Endothelial cell of umbilical vein (primary cell): ENCODE measurements at regions not wholly inside any gene's neighbourhood (a gene's known extent, or its start where the extent isn't known, plus 50 kb on each side); places are given as distances from the start of the nearest gene placed in this dataset.

Experiments
- BruUV-seq: library from RNA; stranded (reverse); fragments of 400-500 nt; replicated peaks from 2 replicates; lab custom pipeline; 2021; lab: Mats Ljungman, UMichigan
- CTCF ChIA-PET: fragments of 300-600, 350-600 bp; sonication (Branson Sonifier 250); formaldehyde crosslinking; loops from one replicate; lab custom pipeline; 2021; ENCODE audit warnings: antibody characterized with exemption, inconsistent platforms; lab: Charles Lee
- POLR2A ChIA-PET: fragments of 300-600, 350-600 bp; sonication (Branson Sonifier 250); formaldehyde crosslinking; loops from one replicate; lab custom pipeline; 2021; ENCODE audit warnings: antibody characterized with exemption, inconsistent platforms; lab: Charles Lee
- DNase-seq: peaks from one replicate; pipeline ENCODE4 v3.0.0-alpha.2; 2011; ENCODE audit warnings: low read depth, low spot score
- FAIRE-seq: peaks from 2 replicates; lab custom pipeline; 2011; peaks lifted over from hg19 to GRCh38; lab: Jason Lieb, UNC
- H2AFZ ChIP-seq: 2 replicates; pipeline ENCODE4 v1.6.0; 2012; ENCODE audit warnings: low read depth, low read length, control low read depth, inconsistent platforms
- H3K27ac ChIP-seq: 2 replicates; pipeline ENCODE4 v1.5.1; 2011; ENCODE audit warnings: low read depth, mild to moderate bottlenecking, control low read depth, low read length, moderate library complexity; ENCODE audit not compliant: insufficient read depth
- H3K27me3 ChIP-seq, 2 experiments: 2 replicates each; pipeline versions ENCODE4 v1.6.0 to v1.6.1; 2011; ENCODE audit warnings: low read length in 2 of 2, mixed read lengths in 1 of 2; ENCODE audit not compliant: control insufficient read depth in 2 of 2, insufficient read depth in 2 of 2
- H3K36me3 ChIP-seq, 2 experiments: 2 replicates in 1 of 2; 3 replicates in 1 of 2; pipeline ENCODE4 v1.5.1; 2011; ENCODE audit warnings: low read length in 2 of 2, mild to moderate bottlenecking in 1 of 2, moderate library complexity in 1 of 2; ENCODE audit not compliant: control insufficient read depth in 2 of 2, insufficient read depth in 2 of 2; ENCODE audit errors: extremely low read depth in 1 of 2
- H3K4me1 ChIP-seq: 3 replicates; pipeline ENCODE4 v1.5.1; 2011; ENCODE audit warnings: mild to moderate bottlenecking, low read length; ENCODE audit not compliant: control insufficient read depth, insufficient read depth; ENCODE audit errors: extremely low read depth
- H3K4me2 ChIP-seq: 2 replicates; pipeline ENCODE4 v1.6.1; 2011; ENCODE audit warnings: low read length, control low read depth, mixed read lengths; ENCODE audit not compliant: insufficient read depth
- H3K4me3 ChIP-seq, 3 experiments: fragments of 200-600 bp in 1 of 3; sonication (generic), shearing (Covaris generic) in 1 of 3; replicated peaks in 1 of 3; 2 replicates each; pipeline ENCODE4 v1.5.1; 2011 to 2016; ENCODE audit warnings: control low read depth in 3 of 3, low read length in 3 of 3, mild to moderate bottlenecking in 2 of 3, inconsistent platforms in 1 of 3, low read depth in 1 of 3, moderate library complexity in 1 of 3; ENCODE audit not compliant: insufficient read depth in 1 of 3
- H3K79me2 ChIP-seq: 2 replicates; pipeline ENCODE4 v1.6.0; 2012; ENCODE audit warnings: low read length, inconsistent platforms; ENCODE audit not compliant: control insufficient read depth, insufficient read depth
- H3K9ac ChIP-seq: replicated peaks from 2 replicates; pipeline ENCODE3; 2011; ENCODE audit warnings: low read length, control low read depth; ENCODE audit not compliant: insufficient read depth; ENCODE audit errors: extremely low read depth
- H3K9me1 ChIP-seq: replicated peaks from 3 replicates; pipeline ENCODE4 v1.6.0; 2011; ENCODE audit warnings: mild to moderate bottlenecking, low read length; ENCODE audit not compliant: control insufficient read depth, insufficient read depth; ENCODE audit errors: extremely low read depth
- H3K9me3 ChIP-seq: replicated peaks from 2 replicates; pipeline ENCODE4 v1.5.1; 2012; ENCODE audit warnings: low read length, inconsistent platforms; ENCODE audit not compliant: control insufficient read depth, insufficient read depth
- H4K20me1 ChIP-seq: replicated peaks from 2 replicates; pipeline ENCODE3; 2011; ENCODE audit warnings: mild to moderate bottlenecking, low read length; ENCODE audit not compliant: control insufficient read depth, insufficient read depth; ENCODE audit errors: extremely low read depth
- CTCF ChIP-seq, 2 donors: IDR thresholded peaks; 1 replicate in 1 of 2; 2 replicates in 1 of 2; pipeline ENCODE4 v1.5.1; 2011; ENCODE audit warnings: low read length in 2 of 2, mild to moderate bottlenecking in 2 of 2, moderate library complexity in 2 of 2, control low read depth in 1 of 2, inconsistent platforms in 1 of 2, low read depth in 1 of 2; ENCODE audit not compliant: insufficient read depth in 1 of 2; ENCODE audit errors: extremely low read depth in 1 of 2
- EZH2 ChIP-seq: IDR thresholded peaks from 2 replicates; pipeline ENCODE4 v1.6.1; 2012; ENCODE audit warnings: borderline replicate concordance, low read depth, mild to moderate bottlenecking, moderate library complexity, low read length, inconsistent platforms; ENCODE audit not compliant: severe bottlenecking
- FOS ChIP-seq: IDR thresholded peaks from 2 replicates; pipeline ENCODE4 v1.6.1; 2011; ENCODE audit warnings: mild to moderate bottlenecking, low read length, moderate library complexity, borderline replicate concordance; ENCODE audit not compliant: insufficient read depth
- GATA2 ChIP-seq: IDR thresholded peaks from 2 replicates; pipeline ENCODE4 v1.7.0; 2011; ENCODE audit warnings: low read depth, mild to moderate bottlenecking, moderate library complexity, mixed read lengths, low read length; ENCODE audit not compliant: insufficient read length, insufficient read depth
- JUN ChIP-seq: IDR thresholded peaks from 2 replicates; pipeline ENCODE4 v1.6.1; 2011; ENCODE audit warnings: borderline replicate concordance, low read depth; ENCODE audit not compliant: insufficient read length, insufficient read depth
- MAX ChIP-seq: IDR thresholded peaks from 2 replicates; pipeline ENCODE4 v1.6.1; 2011; ENCODE audit not compliant: insufficient read depth, insufficient read length
- MYC ChIP-seq: IDR thresholded peaks from one replicate; pipeline ENCODE4 v1.6.1; 2011; ENCODE audit warnings: mild to moderate bottlenecking, low read depth, low read length
- POLR2A ChIP-seq: IDR thresholded peaks from 2 replicates; pipeline ENCODE4 v1.6.1; 2012; ENCODE audit warnings: low read depth, mild to moderate bottlenecking, control low read depth, low read length
- POLR2AphosphoS5 ChIP-seq: IDR thresholded peaks from 2 replicates; pipeline ENCODE4 v1.6.1; 2012; ENCODE audit warnings: low read depth, mild to moderate bottlenecking, control low read depth, low read length, moderate library complexity; ENCODE audit not compliant: insufficient read depth
- dilution Hi-C: fragments of 300-500 bp; cut with MboI; formaldehyde crosslinking; loops from one replicate; pipeline ENCODE4 v1.15.0; 2019; ENCODE audit warnings: low sequenced_read_pairs; ENCODE audit not compliant: extremely low pct_ligation_motif_present
- intact Hi-C: fragments of 100-400 bp; cut with micrococcal nuclease; formaldehyde crosslinking; loops from one replicate; pipeline ENCODE4 v1.10.0; 2022

- intact Hi-C loops (no loop called here), dilution Hi-C loops (no loop called here)
- Histone ChIP-seq H2AFZ (no peak overlapping the region), H3K4me3 (no peak overlapping the region), H3K9ac (no peak overlapping the region), H3K9me3 (no peaks in the 10 kb centered on the region), H4K20me1 (no peaks in the 10 kb centered on the region), H3K9me1 (no peaks in the 10 kb centered on the region), H3K4me1 (no peaks in the 10 kb centered on the region), H3K27ac (no peak overlapping the region), H3K4me2 (no peak overlapping the region), H3K79me2 (no peaks in the 10 kb centered on the region), H3K36me3 (no peaks in the 10 kb centered on the region), H3K27me3 (no peaks in the 10 kb centered on the region)
- CTCF ChIA-PET: interaction anchor here (0.8 to 3.5 kb wide), 3 partner anchors 10 to 25 kb away, joined by 3 to 18 read pairs (median 3); no protein-coding TSS in a partner anchor
- TF ChIP-seq POLR2A: no peak
- FAIRE-seq: no peak
- DNase-seq: no peak
- POLR2A ChIA-PET: no interaction called here
- BruUV-seq: no TSS peak
Measured at GRCh38 chr13:77416666-77417212, 89.8 kb upstream of the MYCBP2 start.

- no peak overlapping the region for H3K9ac ChIP-seq
- no peak overlapping the region for H3K4me2 ChIP-seq
- no TSS peak for BruUV-seq
- no peaks in the 10 kb centered on the region for H3K27me3 ChIP-seq
- POLR2A ChIA-PET: no interaction called here
- H2AFZ ChIP-seq: no peak overlapping the region
- H3K9me3 ChIP-seq: no peaks in the 10 kb centered on the region
- H4K20me1 ChIP-seq: no peaks in the 10 kb centered on the region
- no peaks in the 10 kb centered on the region for H3K36me3 ChIP-seq
- H3K79me2 ChIP-seq: no peaks in the 10 kb centered on the region
- no peak overlapping the region for H3K4me3 ChIP-seq
- CTCF ChIA-PET: interaction anchor here (0.7 to 3.5 kb wide), 2 partner anchors 11 to 63 kb away, joined by 3 to 18 read pairs; no protein-coding TSS in a partner anchor
- no peak overlapping the region for H3K27ac ChIP-seq
- DNase-seq (no peak), FAIRE-seq (no peak)
- no peaks in the 10 kb centered on the region for H3K4me1 ChIP-seq
- dilution Hi-C loops (no loop called here), intact Hi-C loops (no loop called here)
- TF ChIP-seq MYC (no peak), POLR2AphosphoS5 (no peak), GATA2 (no peak), CTCF (IDR thresholded peaks at IDR 0.05; ENCODE audit: extremely low read depth in 1 of 2, insufficient read depth in 1 of 2, low read depth in 1 of 2, low read length in 2 of 2) (no peak), EZH2 (no peak), MAX (no peak), POLR2A (no peak), JUN (no peak), FOS (no peak)
- no peaks in the 10 kb centered on the region for H3K9me1 ChIP-seq
Measured at GRCh38 chr13:77415253-77416071, 88.6 kb upstream of the MYCBP2 start.
